OCI-M1 (cell line): ENCODE measurements at regions not wholly inside any gene's neighbourhood (a gene's known extent, or its start where the extent isn't known, plus 50 kb on each side); places are given as distances from the start of the nearest gene placed in this dataset.

Experiments used
- DNase-seq: peaks from one replicate; lab custom pipeline; 2025; lab: John Stamatoyannopoulos, UW

GRCh38 chr15:91737151-91737818 is 116.2 kb upstream of the SLCO3A1 start:
- DNase-seq: no peak

DNA sequence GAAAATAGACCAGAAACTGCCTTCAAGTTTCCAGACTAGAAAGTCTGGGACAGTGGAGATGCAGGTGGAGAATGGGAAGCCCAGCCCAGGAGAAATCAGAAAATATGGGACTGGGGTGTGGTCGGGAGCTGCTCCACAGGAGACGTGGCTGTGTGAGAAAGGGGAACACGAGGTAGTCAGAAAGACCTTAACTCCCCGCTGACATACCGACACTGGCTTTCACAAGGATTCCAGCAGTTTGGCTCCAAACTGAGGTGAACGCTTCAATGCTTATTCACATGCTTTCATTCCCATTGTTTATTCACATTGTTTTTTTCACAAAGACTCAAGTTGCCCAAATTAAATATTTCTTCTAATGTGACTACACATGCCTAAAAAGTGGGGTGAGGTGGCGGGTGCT is 111.5 kb upstream of the SLCO3A1 start:
- no peak for DNase-seq

DNA sequence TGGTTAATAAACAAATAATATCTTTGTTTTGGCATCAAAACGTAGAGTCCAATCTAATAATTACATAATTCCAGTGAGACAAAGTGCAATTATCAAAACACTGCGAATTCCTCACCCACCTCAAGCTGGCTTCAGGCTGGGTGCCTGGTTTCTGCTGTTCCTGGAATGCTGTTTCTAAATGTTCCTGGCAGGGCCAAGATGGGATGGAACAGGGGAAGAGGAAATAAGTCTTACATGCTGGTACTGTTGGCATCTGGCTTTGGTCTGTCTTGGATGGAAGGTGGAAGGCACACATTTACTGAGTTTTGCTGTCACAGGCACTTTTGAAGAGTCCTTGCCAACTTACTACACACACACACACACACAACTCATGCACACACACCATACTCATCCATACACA is 101.9 kb upstream of the SLCO3A1 start:
- no peak for DNase-seq

DNA sequence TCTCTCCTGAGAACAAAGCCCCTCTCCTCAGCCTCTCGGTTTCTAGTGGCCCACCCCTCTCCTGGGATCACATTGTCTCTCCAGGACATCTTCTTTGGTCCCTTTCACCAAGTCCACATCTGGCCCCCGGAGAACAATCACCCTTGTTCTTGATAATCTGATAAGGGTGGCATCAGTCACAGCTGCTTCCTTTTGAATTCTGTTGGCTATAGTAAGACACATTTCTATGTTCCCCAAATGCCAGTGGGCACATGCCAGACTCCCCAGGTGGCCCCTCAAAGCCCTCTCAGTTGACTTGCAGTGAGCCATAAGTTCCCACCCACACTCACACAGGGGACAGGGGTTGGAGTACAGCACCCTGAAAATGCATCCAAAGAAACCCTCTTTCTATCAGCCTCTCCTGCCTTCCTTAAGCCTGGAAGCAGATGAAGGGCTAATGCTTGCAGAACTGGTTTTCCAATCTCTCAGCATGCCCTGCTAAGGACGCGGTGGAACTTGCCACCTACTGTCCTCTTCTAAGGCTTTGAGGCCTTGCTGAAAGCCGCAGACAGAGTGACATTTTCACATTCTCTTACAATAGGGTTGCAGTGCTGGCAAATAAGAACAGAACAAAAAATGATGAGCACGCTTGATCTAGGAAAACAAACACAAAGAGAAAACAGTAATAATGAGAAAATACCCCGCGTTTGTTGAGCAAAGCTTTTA is 101.3 kb upstream of the SLCO3A1 start:
- DNase-seq: no peak

DNA sequence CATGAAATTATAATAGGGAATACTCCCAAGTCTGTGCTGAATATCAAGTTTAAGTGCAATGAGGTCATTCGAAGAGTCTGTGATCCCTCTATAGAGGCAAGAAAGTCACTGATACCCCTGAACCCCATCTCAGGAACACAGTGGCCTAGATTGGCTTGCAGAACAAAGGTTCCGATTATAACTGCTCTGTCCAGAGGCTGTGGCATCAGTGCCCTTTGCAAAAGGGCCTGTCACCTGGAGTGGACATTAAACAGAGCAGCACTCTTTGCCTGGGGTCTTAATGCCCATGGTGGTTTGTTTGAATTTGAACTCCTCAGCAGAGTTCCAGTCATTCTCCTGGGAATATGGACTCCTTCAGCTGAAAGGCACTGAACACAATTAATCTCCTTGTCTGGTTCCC is 93.9 kb upstream of the SLCO3A1 start:
- DNase-seq: no peak

GRCh38 chr15:91765660-91766059 is 87.8 kb upstream of the SLCO3A1 start:
- DNase-seq: no peak

GRCh38 chr15:91769476-91769875 is 84.0 kb upstream of the SLCO3A1 start:
- DNase-seq: no peak

GRCh38 chr15:91769894-91770293 is 83.6 kb upstream of the SLCO3A1 start:
- DNase-seq: peak; percentile 70

GRCh38 chr15:91776104-91776503 is 77.4 kb upstream of the SLCO3A1 start:
- DNase-seq: no peak

DNA sequence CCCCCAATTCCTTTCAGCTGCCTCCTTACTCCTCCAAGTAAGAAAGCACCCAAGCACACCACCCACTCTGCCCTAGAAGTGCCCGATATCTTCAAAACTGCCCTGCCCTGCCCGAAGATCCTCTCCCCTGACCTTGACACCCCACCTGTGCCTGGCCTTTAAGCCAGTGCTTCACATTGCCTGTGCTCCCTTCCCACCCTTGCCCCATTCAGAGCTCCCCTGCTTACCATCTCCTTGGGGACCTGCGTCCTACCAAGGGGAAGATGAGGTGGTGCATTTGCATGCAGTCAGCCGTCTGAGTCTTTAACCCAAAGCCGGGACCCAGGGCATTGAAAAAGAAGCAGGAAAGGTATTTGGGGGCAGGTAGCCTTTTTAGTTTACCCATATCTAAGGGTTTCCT is 73.5 kb upstream of the SLCO3A1 start:
- DNase-seq: no peak

DNA sequence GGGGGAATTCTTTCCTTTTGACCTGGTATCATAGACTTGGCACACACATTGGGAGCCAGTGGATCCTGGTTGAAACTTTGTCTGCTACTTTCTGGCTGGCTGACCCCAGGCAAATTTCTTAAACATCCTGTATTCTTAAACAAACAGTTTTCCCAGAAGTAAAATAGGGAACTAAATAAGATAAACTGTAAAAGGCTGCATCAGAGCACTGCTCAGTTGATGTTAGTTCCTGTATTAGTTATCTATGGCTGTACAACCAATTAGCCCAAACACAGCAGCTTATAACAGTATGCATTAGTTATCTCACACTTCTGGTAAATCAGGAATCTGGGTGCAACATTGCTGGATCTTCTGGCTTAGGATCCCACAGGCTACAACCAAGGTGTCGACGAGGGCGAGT is 73.1 kb upstream of the SLCO3A1 start:
- DNase-seq: peak; percentile 75

DNA sequence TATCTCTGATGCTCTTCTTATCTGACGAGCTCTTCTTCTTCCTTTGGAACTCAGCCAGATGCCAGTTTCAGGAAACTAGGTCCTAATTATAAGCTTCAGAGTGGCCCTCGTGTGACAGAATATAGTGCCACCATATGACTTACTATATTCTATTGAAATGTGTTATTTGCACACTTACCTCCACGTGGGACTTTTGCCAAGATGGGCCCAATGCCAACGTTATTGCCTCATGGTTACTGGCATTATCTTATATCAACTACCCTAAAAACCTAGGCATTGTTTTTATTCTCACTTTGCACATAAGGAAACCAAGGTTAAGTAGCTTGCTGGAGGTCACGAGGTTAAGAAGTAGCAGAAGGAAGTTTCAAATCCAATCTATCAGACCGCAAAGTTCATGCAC is 71.3 kb upstream of the SLCO3A1 start:
- DNase-seq: no peak

GRCh38 chr15:91783008-91783407 is 70.5 kb upstream of the SLCO3A1 start:
- no peak for DNase-seq

DNA sequence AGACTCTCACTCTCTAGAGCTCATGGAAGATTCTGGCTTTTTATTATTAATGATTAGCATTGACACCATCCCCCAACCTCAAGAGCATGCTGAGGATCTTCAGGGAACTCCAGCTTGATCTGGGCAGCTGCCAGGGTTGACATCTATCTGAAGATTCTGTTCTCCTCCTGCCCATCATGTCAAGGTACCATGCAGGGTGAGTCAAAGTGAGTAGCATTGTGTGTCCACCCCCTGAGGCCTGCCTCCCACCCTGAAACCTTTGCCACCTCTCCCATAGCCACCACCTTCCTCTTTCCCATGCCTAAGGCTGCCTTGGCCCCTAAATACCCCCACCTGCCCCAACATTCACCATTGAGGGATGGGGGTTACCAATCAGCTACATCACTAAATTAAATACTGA is 70.1 kb upstream of the SLCO3A1 start:
- DNase-seq: no peak

DNA sequence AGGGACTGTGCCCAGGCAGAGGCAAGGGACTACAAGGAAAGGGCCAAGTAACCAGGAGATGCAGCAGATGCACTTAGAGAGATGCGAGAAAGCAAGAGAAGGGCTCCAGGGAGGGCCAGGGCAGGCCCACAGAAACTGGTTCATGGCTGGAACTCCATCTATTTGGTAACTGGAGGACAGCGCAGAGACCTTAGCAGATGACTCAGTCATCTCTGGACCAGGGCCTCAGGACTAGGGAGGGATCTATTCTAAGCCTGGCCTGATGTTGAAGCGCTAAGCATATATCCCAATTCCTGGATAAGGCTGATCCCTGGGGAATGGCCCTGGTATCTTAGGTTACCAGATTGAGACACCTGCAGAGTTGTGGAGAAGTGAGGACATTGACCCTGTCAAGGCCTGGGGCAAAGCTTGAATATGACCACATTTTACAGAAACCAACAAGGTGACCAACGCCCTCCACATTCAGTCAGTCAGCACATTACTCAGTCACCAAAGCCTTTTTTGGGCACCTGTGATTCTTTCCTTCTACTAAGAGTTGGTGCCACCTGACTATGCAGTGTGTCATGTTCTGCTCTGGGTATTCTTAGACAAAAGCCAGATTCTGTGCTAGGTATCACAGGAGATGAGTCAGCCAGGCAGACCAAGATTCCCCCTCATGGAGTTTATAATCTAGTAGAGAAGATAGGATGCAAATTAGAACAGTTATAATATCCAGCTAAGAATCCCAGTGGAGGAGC is 68.4 kb upstream of the SLCO3A1 start:
- DNase-seq: no peak

DNA sequence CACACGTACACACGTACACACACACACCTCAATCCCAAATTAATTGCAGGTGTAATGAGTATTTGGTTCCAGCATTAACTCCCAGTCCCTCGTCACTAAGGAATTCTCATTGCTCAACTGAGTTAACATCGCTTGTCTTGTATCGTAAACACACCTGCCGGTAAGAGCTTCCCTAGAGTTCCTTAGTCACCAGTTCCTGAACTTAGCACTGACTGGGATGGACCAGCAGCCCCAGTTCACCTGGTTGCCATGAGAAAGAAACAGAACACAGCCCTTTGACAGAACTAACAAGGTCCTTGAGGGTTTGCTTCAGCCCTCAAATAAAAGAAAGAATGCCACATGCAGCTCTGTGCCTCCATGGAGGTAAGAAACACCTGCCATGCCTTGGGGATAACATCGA is 66.3 kb upstream of the SLCO3A1 start:
- no peak for DNase-seq

- no peak for DNase-seq
Observed at GRCh38 chr15:91789136-91789535, 64.4 kb upstream of the SLCO3A1 start.

DNA sequence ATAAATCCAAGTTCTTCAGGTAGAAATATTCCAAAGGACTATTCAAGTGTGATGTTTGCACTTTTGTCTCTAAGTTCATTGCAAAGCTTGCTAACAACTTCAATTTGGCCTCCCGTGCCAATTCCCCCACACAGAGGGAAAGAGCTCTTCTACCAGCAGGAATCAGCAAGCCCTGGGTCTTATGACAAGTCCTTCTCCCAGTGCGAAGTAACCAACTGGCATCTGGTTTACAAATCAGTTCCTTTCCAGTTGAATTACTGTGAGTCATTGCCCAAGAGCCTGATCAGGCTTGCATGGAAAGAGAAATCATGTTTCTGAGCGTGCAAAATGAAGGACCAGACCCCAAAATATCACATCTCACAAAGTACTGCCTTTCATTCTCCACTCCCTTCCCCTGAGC is 62.7 kb upstream of the SLCO3A1 start:
- DNase-seq: no peak

GRCh38 chr15:91793771-91794170 is 59.7 kb upstream of the SLCO3A1 start:
- no peak for DNase-seq

DNA sequence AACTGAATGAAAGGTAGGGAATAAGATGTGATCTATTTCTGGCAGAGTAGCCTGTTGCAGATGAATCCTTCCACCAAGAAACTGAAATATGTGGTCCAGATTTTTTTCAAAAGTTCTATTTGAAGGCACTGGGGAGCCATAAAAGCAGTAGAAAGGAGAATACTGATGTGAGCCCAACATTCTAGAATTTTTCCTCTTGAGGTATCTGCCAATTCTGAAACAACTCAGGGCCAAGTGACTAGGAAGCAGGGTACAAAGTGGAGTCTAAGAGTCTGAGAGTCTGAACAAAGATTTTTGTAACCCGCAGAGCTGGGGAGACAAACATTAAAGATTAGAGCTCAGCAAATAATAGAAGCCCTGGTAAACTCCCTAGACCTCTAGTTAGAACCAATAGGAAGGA is 58.3 kb upstream of the SLCO3A1 start:
- DNase-seq: no peak

DNA sequence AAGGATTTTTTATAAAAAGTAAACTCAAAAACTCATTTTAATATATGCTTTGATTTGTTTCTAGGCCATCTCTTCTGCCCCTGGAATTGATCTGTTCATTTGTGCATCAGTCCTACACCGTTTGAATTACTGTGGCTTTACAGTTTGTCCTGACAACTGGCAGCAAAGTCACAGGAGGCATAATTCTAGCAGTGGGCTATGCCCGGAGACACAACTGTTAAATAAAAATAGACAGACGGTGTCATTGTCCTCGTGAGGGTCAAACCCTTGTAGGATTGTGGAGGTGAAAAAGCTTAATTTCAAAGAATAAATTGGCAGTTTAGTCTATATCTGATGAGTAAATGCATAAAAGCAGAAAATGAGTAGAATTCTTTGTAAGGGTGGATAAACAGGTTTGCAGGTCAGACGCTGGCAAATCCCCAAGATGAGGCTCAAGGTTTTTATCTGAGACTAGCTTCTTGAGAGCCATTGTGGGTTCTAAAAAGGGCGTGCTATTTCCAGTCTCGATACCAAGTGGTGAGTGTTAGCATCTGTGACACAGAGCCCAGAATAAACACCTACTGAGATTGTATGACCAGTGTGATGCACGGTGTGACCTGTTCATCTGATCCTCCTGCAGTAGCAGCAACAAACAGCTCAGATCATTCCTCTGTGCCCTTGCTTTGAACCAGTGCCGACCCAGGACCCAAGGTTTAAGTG is 51.5 kb upstream of the SLCO3A1 start:
- no peak for DNase-seq

GRCh38 chr15:91803260-91803659 is 50.2 kb upstream of the SLCO3A1 start:
- no peak for DNase-seq
